ENCODE measurements at regions not wholly inside any gene's neighbourhood (a gene's known extent, or its start where the extent isn't known, plus 50 kb on each side); places are given as distances from the start of the nearest gene placed in this dataset.

DNA sequence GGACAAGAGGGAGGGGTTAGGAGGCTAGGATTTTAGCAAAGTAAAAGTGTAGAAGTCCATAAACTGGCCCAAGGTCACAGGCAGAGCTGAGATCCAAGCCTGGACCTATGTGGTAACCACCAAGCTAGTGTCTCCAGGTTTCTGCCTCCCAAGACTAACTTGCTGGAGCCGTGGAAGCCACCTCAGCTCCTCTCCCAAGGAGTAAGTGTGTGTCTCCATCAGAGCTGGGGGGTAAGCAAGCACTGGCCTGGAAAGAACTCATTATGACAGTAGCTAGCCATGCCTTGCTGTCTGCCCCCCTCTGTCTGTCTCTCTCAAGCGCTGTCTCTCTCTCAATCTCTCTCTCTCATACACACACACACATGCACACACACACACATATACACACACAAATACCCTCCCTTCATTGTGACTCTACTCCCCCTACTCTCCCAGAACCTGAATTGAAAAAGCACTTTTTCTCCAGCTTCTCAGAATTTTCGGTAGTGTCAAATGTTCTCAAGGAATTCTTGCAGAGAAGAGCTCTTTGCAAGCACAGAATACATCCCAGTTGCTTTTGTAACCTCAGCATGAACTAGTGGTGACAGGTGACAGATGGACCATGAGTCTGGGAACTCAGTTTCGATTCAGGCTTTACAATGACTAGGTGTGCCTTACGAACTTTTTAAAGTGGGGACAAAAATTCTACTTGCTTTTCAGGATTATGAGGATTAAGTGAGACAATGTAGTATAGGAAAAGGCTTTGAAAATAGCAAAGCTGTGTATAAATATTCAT, 238.0 kb upstream of the FGGY start:
- dilution Hi-C loops (cut with MboI; ENCODE audit: extremely low pct_ligation_motif_present, low sequenced_read_pairs): no loop called here
- Histone ChIP-seq H3K9me3 (ENCODE audit: control insufficient read depth, low read depth, low read length) (no peaks in the 10 kb centered on the region), H3K27me3 (ENCODE audit: control insufficient read depth, extremely low read depth, insufficient read depth, low read length) (no peaks in the 10 kb centered on the region), H3K4me2 (ENCODE audit: control insufficient read depth, extremely low read depth, insufficient read depth, low read depth, low read length) (no peak overlapping the region), H3K4me1 (ENCODE audit: control insufficient read depth, extremely low read depth, insufficient read depth, low read length) (peaks cover 22% of the 10 kb centered on the region), H3K9ac (ENCODE audit: control insufficient read depth, extremely low read depth, insufficient read depth, low read length) (no peak overlapping the region), H2AFZ (ENCODE audit: control insufficient read depth, low read length) (no peak overlapping the region), H3K27ac (ENCODE audit: control insufficient read depth, insufficient read depth, low read length) (no peak overlapping the region), H3K4me3 (ENCODE audit: control insufficient read depth in 2 of 3, extremely low read depth in 1 of 3, insufficient read depth in 2 of 3, low read depth in 1 of 3, low read length in 3 of 3) (no peak overlapping the region), H3K36me3 (ENCODE audit: control insufficient read depth in 2 of 2, extremely low read depth in 1 of 2, insufficient read depth in 2 of 2, low read length in 2 of 2) (no peaks in the 10 kb centered on the region), H3K9me1 (ENCODE audit: control insufficient read depth, extremely low read depth, insufficient read depth, low read length) (no peaks in the 10 kb centered on the region), H3K79me2 (ENCODE audit: control insufficient read depth, insufficient read depth, low read length) (no peaks in the 10 kb centered on the region), H4K20me1 (ENCODE audit: control insufficient read depth, extremely low read depth, insufficient read depth, low read length) (no peaks in the 10 kb centered on the region)
- no peak for DNase-seq (ENCODE audit: low read depth, low spot score)
- FAIRE-seq: no peak
- TF ChIP-seq, protein P1, sequence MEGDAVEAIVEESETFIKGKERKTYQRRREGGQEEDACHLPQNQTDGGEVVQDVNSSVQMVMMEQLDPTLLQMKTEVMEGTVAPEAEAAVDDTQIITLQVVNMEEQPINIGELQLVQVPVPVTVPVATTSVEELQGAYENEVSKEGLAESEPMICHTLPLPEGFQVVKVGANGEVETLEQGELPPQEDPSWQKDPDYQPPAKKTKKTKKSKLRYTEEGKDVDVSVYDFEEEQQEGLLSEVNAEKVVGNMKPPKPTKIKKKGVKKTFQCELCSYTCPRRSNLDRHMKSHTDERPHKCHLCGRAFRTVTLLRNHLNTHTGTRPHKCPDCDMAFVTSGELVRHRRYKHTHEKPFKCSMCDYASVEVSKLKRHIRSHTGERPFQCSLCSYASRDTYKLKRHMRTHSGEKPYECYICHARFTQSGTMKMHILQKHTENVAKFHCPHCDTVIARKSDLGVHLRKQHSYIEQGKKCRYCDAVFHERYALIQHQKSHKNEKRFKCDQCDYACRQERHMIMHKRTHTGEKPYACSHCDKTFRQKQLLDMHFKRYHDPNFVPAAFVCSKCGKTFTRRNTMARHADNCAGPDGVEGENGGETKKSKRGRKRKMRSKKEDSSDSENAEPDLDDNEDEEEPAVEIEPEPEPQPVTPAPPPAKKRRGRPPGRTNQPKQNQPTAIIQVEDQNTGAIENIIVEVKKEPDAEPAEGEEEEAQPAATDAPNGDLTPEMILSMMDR (optimal IDR thresholded peaks at IDR 0.05 in 1 of 3, IDR thresholded peaks at IDR 0.05 in 1 of 3, conservative IDR thresholded peaks at IDR 0.05 in 1 of 3; ENCODE audit: extremely low read depth in 1 of 3, insufficient read depth in 2 of 3, low read length in 3 of 3): no peak
- no peak for TF ChIP-seq EZH2 (IDR thresholded peaks at IDR 0.05; ENCODE audit: low read length)

DNA sequence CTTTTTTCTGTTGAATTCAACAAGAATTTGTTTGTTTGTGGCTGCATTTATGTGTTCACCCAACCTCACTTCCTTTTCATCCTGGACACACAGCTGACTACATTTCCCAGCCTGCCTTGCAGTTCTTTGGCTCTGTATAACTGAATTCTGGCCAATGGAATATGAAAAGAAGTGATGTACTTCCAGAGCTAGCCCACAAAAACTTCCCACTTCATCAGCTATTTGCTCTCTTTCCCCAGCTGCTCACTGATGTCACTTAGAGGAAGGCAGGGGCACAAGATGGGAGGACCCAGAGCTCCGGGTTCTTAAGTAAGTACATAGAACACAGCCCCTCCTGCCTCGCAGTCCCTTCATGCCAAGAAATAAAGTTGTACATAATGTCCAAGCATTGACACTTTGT, 235.0 kb upstream of the FGGY start:
- H2AFZ ChIP-seq (ENCODE audit: control insufficient read depth, low read length): no peak overlapping the region
- FAIRE-seq (peak; percentile 49), DNase-seq (ENCODE audit: low read depth, low spot score) (no peak)
- dilution Hi-C loops (cut with MboI; ENCODE audit: extremely low pct_ligation_motif_present, low sequenced_read_pairs): no loop called here
- H3K4me1 ChIP-seq (ENCODE audit: control insufficient read depth, extremely low read depth, insufficient read depth, low read length): peaks cover 17% of the 10 kb centered on the region
- no peaks in the 10 kb centered on the region for H3K36me3 ChIP-seq (ENCODE audit: control insufficient read depth in 2 of 2, extremely low read depth in 1 of 2, insufficient read depth in 2 of 2, low read length in 2 of 2)
- no peak overlapping the region for H3K9ac ChIP-seq (ENCODE audit: control insufficient read depth, extremely low read depth, insufficient read depth, low read length)
- no peaks in the 10 kb centered on the region for H4K20me1 ChIP-seq (ENCODE audit: control insufficient read depth, extremely low read depth, insufficient read depth, low read length)
- H3K79me2 ChIP-seq (ENCODE audit: control insufficient read depth, insufficient read depth, low read length): no peaks in the 10 kb centered on the region
- no peaks in the 10 kb centered on the region for H3K27me3 ChIP-seq (ENCODE audit: control insufficient read depth, extremely low read depth, insufficient read depth, low read length)
- no peak overlapping the region for H3K4me2 ChIP-seq (ENCODE audit: control insufficient read depth, extremely low read depth, insufficient read depth, low read depth, low read length)
- no peaks in the 10 kb centered on the region for H3K9me3 ChIP-seq (ENCODE audit: control insufficient read depth, low read depth, low read length)
- TF ChIP-seq, protein P1 (optimal IDR thresholded peaks at IDR 0.05 in 1 of 3, IDR thresholded peaks at IDR 0.05 in 1 of 3, conservative IDR thresholded peaks at IDR 0.05 in 1 of 3; ENCODE audit: extremely low read depth in 1 of 3, insufficient read depth in 2 of 3, low read length in 3 of 3): no peak
- no peak for TF ChIP-seq EZH2 (IDR thresholded peaks at IDR 0.05; ENCODE audit: low read length)
- H3K4me3 ChIP-seq (ENCODE audit: control insufficient read depth in 2 of 3, extremely low read depth in 1 of 3, insufficient read depth in 2 of 3, low read depth in 1 of 3, low read length in 3 of 3): no peak overlapping the region
- no peaks in the 10 kb centered on the region for H3K9me1 ChIP-seq (ENCODE audit: control insufficient read depth, extremely low read depth, insufficient read depth, low read length)
- H3K27ac ChIP-seq (ENCODE audit: control insufficient read depth, insufficient read depth, low read length): no peak overlapping the region
